MG63 (cell line): ENCODE measurements at regions not wholly inside any gene's neighbourhood (a gene's known extent, or its start where the extent isn't known, plus 50 kb on each side); places are given as distances from the start of the nearest gene placed in this dataset.
A peak's percentile ranks its signal among the peaks of the same experiment; 100 is the strongest.

Source experiments
- DNase-seq: peaks from one replicate; pipeline ENCODE4 v3.0.0-alpha.2; 2020
- H3K27me3 ChIP-seq: fragments of 250-450 bp; sonication (Bioruptor Pico); 2 replicates; pipeline ENCODE4 v1.5.1; 2020; ENCODE audit warnings: mild to moderate bottlenecking, moderate library complexity
- H3K36me3 ChIP-seq: fragments of 250-450 bp; sonication (Bioruptor Pico); 2 replicates; pipeline ENCODE4 v1.5.1; 2020; ENCODE audit warnings: mild to moderate bottlenecking, moderate library complexity
- H3K4me3 ChIP-seq: fragments of 250-450 bp; sonication (Bioruptor Pico); 2 replicates; pipeline ENCODE4 v1.5.1; 2020; ENCODE audit warnings: mild to moderate bottlenecking, moderate library complexity
- H3K9me3 ChIP-seq: fragments of 250-450 bp; sonication (Bioruptor Pico); 2 replicates; pipeline ENCODE4 v1.5.1; 2020; ENCODE audit warnings: mild to moderate bottlenecking, moderate library complexity

GRCh38 chr17:69729944-69730343, 315.4 kb downstream of the MAP2K6 start:
- Histone ChIP-seq H3K4me3 (no peak overlapping the region), H3K9me3 (no peaks in the 10 kb centered on the region), H3K27me3 (no peaks in the 10 kb centered on the region), H3K36me3 (no peaks in the 10 kb centered on the region)
- DNase-seq, result peak; percentile 62

- Histone ChIP-seq H3K27me3 (no peaks in the 10 kb centered on the region), H3K4me3 (no peak overlapping the region), H3K9me3 (peaks cover 3% of the 10 kb centered on the region; the same call in 1 of the 2 replicates), H3K36me3 (no peaks in the 10 kb centered on the region; the same call in 1 of the 2 replicates)
- DNase-seq, result no peak
These were observed 317.9 kb downstream of the MAP2K6 start for GRCh38 chr17:69732272-69732918.

- Histone ChIP-seq H3K4me3 (no peak overlapping the region), H3K36me3 (no peaks in the 10 kb centered on the region; the same call in 1 of the 2 replicates), H3K9me3 (peaks cover 8% of the 10 kb centered on the region; the same call in 1 of the 2 replicates), H3K27me3 (no peaks in the 10 kb centered on the region)
- DNase-seq, result peak; percentile 98
These were observed 318.9 kb downstream of the MAP2K6 start for GRCh38 chr17:69733171-69734012.

GRCh38 chr17:69734656-69735055, 320.2 kb downstream of the MAP2K6 start:
- Histone ChIP-seq H3K9me3 (peaks cover 16% of the 10 kb centered on the region), H3K36me3 (peaks cover 4% of the 10 kb centered on the region; the same call in 1 of the 2 replicates), H3K4me3 (no peak overlapping the region), H3K27me3 (no peaks in the 10 kb centered on the region)
- DNase-seq, result no peak

GRCh38 chr17:69735285-69735684, 320.8 kb downstream of the MAP2K6 start:
- Histone ChIP-seq H3K36me3 (peaks cover 4% of the 10 kb centered on the region; the same call in 1 of the 2 replicates), H3K4me3 (no peak overlapping the region), H3K9me3 (peaks cover 21% of the 10 kb centered on the region), H3K27me3 (no peaks in the 10 kb centered on the region)
- no peak for DNase-seq

- Histone ChIP-seq H3K27me3 (no peaks in the 10 kb centered on the region), H3K36me3 (peaks cover 4% of the 10 kb centered on the region; the same call in 1 of the 2 replicates), H3K9me3 (peaks cover 23% of the 10 kb centered on the region), H3K4me3 (no peak overlapping the region)
- no peak for DNase-seq
These were observed 328.6 kb downstream of the MAP2K6 start for GRCh38 chr17:69743091-69743490.

GRCh38 chr17:69744512-69745070, 330.1 kb downstream of the MAP2K6 start:
- H3K27me3 ChIP-seq, result no peaks in the 10 kb centered on the region
- DNase-seq, result no peak
- H3K9me3 ChIP-seq, result peaks cover 13% of the 10 kb centered on the region
- no peak overlapping the region for H3K4me3 ChIP-seq
- no peaks in the 10 kb centered on the region for H3K36me3 ChIP-seq

- Histone ChIP-seq H3K9me3 (peaks cover 11% of the 10 kb centered on the region), H3K36me3 (no peaks in the 10 kb centered on the region), H3K27me3 (no peaks in the 10 kb centered on the region), H3K4me3 (no peak overlapping the region)
- no peak for DNase-seq
These were observed 325.1 kb upstream of the KCNJ16 start for GRCh38 chr17:69749911-69750310.

- Histone ChIP-seq H3K27me3 (no peaks in the 10 kb centered on the region), H3K36me3 (no peaks in the 10 kb centered on the region; the same call in 1 of the 2 replicates), H3K4me3 (no peak overlapping the region), H3K9me3 (peaks cover 4% of the 10 kb centered on the region; the same call in 1 of the 2 replicates)
- DNase-seq, result no peak
These were observed 317.2 kb upstream of the KCNJ16 start for GRCh38 chr17:69757688-69758430.

- DNase-seq, result no peak
- H3K36me3 ChIP-seq, result no peaks in the 10 kb centered on the region; the same call in 1 of the 2 replicates
- peaks cover 4% of the 10 kb centered on the region; the same call in 1 of the 2 replicates for H3K9me3 ChIP-seq
- no peak overlapping the region for H3K4me3 ChIP-seq
- H3K27me3 ChIP-seq, result no peaks in the 10 kb centered on the region
These were observed 314.5 kb upstream of the KCNJ16 start for GRCh38 chr17:69760562-69760961.

GRCh38 chr17:69761011-69761410, 314.0 kb upstream of the KCNJ16 start:
- no peak overlapping the region for H3K4me3 ChIP-seq
- DNase-seq, result no peak
- H3K36me3 ChIP-seq, result no peaks in the 10 kb centered on the region; the same call in 1 of the 2 replicates
- H3K9me3 ChIP-seq, result peaks cover 4% of the 10 kb centered on the region; the same call in 1 of the 2 replicates
- H3K27me3 ChIP-seq, result no peaks in the 10 kb centered on the region

- DNase-seq, result peak; percentile 78
- Histone ChIP-seq H3K9me3 (peaks cover 4% of the 10 kb centered on the region; the same call in 1 of the 2 replicates), H3K36me3 (no peaks in the 10 kb centered on the region; the same call in 1 of the 2 replicates), H3K4me3 (no peak overlapping the region), H3K27me3 (no peaks in the 10 kb centered on the region)
These were observed 313.2 kb upstream of the KCNJ16 start for GRCh38 chr17:69761767-69762321.

GRCh38 chr17:69762359-69762758, 312.7 kb upstream of the KCNJ16 start:
- Histone ChIP-seq H3K9me3 (peaks cover 4% of the 10 kb centered on the region; the same call in 1 of the 2 replicates), H3K27me3 (no peaks in the 10 kb centered on the region), H3K36me3 (no peaks in the 10 kb centered on the region; the same call in 1 of the 2 replicates), H3K4me3 (no peak overlapping the region)
- no peak for DNase-seq

- DNase-seq, result no peak
- no peaks in the 10 kb centered on the region for H3K27me3 ChIP-seq
- no peak overlapping the region for H3K4me3 ChIP-seq
- peaks cover 3% of the 10 kb centered on the region; the same call in 1 of the 2 replicates for H3K9me3 ChIP-seq
- no peaks in the 10 kb centered on the region; the same call in 1 of the 2 replicates for H3K36me3 ChIP-seq
These were observed 312.3 kb upstream of the KCNJ16 start for GRCh38 chr17:69762766-69763165.

GRCh38 chr17:69763503-69763902, 311.5 kb upstream of the KCNJ16 start:
- Histone ChIP-seq H3K9me3 (0 out of 2 replicates have a peak, but pooled peaks cover 2% of the 10 kb centered on the region), H3K27me3 (no peaks in the 10 kb centered on the region), H3K36me3 (no peaks in the 10 kb centered on the region; the same call in 1 of the 2 replicates), H3K4me3 (no peak overlapping the region)
- peak; percentile 22 for DNase-seq

GRCh38 chr17:69764146-69764545, 310.9 kb upstream of the KCNJ16 start:
- no peaks in the 10 kb centered on the region for H3K27me3 ChIP-seq
- 0 out of 2 replicates have a peak, but pooled peaks cover 2% of the 10 kb centered on the region for H3K9me3 ChIP-seq
- H3K4me3 ChIP-seq, result no peak overlapping the region
- DNase-seq, result no peak
- no peaks in the 10 kb centered on the region; the same call in 1 of the 2 replicates for H3K36me3 ChIP-seq
